NCI-H526 (cell line): ENCODE measurements at regions not wholly inside any gene's neighbourhood (a gene's known extent, or its start where the extent isn't known, plus 50 kb on each side); places are given as distances from the start of the nearest gene placed in this dataset.

ENCODE experiments used
- DNase-seq, 2 experiments: peaks; one replicate each; lab custom pipeline; 2025; lab: John Stamatoyannopoulos, UW

DNA sequence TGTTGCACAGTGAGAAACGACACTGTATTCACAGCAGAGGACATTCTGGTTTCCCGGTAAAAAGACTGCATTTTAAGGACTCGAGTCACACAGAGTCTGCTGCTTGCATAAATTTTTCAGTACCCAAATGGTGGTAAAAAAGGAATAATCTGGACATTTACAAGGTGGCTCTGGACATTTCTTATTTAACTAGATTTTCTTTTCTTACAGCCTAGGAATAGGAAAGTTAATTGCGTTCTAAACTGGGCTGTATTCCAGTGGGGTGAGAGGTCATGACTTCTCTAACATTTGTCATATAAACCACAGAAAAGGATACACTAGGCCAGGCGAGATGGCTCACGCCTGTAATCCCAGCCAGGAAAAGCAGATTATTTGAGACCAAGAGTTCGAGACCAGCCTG, 237.5 kb upstream of the KLF6 start:
- no peak for DNase-seq

DNA sequence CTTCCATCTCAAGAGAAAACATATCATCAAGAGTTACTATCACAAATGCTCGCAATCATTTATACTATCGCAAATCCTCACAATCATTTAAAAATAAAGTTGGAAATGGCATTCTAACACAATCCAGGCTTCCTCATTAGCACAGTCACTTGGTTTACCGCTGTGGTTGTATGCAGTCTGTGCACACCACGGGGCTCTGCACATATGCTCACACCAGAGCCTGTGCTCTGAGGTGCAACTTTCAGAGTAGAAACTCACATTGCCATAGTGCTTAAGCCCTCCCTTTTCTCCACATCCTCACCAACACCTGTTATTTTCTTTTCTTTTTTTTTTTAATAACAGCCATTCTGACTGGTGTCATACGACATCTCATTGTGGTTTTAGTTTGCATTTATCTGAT, 235.6 kb upstream of the KLF6 start:
- DNase-seq = no peak

DNA sequence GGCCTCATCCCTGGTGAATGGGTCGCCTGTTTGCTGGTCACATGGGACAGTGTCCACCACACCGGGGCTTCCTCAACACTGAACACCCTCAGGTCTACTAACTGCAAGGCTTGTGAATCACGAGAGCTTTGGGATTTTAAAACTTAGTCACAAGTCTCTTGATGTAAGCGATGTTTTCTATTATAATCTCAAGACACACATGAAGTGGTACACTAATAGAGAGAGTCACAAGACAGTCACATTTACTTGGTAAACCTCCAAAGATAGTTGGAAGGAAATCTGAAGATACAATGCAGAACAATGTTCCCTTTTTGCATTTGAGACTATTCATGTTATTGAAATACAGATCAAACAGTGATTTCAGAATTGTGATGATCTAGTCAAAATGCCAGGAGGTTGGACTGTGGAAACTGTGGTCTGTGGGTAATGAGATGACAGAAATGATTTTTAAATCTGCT, 233.1 kb upstream of the KLF6 start:
- no peak for DNase-seq

DNA sequence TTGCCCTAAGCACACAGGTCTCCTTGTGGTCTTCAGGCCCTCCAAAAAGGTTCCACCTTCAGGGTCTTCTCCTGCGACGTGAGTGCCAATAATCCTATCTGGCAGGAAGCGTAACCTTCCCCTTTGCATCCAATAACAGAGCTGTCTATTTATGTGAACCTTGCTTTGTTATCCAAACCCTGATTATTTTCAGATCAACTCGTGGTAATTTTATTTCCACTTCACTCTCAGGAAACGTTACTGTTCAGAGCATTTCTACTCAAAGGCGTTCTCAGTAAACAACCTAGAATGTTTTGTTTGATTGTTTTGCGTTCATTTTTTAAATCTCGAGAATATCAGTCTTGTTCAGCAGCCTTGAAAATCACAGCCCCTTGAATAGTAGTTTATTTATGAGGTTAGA, 232.3 kb upstream of the KLF6 start:
- DNase-seq = no peak

DNA sequence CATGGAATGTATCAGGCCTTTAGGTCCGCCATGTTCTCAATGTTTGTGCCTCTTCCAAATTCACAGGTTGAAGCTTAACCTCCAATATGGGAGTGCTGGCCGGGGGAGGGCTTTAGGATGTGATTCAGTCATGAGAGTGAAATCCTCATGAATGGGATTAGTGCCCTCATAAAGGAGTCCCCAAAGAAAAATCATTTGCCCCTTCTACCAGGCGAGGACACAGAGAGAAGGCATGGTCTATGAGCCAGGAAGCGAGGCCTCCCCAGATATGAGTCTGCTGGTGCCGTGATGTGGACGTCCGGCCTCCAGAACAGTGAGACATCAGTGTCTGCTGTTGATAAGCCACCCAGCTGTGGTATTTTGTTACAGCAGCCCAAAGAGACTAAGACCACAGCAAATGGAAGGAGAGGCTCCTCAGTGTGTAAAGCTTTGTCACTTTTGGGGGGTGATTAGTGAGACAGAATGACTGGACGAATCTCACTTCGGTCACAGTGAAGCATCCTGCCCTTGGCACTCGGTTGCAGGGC, 231.3 kb upstream of the KLF6 start:
- DNase-seq = no peak

DNA sequence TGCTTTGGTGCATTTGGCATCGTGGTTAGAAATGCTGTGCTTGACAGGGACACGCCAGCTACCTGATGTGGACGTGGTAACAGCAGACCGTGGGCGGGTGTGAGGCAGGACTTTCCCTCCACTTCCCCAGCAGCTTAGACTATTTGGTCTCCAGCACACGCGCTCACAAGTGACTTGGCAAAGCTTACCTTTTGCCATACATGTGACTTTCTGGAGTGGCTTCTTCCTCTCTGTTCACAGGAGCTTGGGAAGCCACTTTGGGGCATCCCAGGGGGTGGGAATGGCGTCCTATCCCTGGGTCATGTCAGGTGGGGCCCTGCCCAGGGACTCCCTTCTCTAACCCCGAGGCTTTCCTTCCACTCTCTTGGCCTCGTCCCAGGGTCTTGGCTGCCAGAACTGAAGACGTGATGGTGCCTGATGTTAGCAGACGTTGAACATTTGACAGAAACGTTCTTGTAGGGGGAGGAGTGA, 228.7 kb upstream of the KLF6 start:
- DNase-seq = no peak

DNA sequence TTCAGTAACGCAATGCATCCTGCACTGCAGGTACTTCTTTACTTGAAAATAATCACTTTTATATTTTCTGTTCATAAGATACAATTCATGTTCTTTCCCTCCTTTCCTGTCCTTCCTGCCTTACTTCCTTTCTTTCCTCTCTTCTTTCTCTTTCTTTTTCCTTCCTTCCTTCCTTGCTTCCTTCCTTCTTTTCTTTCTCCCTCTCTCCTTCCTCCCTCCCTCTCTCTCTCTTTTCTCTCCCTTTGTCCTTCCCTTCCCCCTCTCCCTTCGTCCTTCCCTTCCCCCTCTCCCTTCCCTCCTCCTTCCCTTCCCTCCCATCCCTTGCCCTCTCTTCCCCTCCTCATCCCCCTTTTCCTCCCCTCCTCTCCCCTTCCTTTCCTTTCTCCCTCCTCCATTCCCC, 227.8 kb upstream of the KLF6 start:
- DNase-seq = no peak

DNA sequence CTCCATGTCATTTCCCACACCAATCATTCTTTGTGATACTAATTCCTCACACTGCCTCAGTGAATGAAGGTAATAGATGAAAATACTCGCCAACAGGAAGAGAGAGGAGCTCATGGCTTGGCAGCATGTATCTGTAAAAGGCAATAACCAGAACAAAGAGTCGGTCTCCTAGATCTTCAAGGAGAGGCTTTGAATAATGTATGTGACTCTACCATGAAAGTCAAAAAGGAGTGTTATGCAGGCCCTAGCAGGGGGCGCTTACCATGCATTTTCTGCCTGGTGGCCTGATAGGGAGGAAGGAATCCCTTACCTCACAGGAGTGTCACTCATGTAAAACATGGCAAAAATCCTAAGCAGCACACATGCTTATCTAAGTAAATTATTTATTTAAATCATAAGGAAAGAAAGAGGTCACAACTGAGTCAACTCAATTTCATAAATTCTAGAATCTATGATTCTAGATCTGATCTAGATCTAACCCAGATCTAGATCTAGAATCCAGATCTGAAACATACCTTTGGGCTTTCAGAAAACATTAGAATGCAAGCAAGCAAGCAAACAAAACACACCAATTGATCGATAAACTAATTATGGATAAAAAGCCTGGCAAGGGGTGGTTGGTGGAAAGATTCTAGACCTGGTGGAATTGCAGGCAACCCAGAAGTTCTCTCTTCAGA, 226.3 kb upstream of the KLF6 start:
- DNase-seq = no peak

DNA sequence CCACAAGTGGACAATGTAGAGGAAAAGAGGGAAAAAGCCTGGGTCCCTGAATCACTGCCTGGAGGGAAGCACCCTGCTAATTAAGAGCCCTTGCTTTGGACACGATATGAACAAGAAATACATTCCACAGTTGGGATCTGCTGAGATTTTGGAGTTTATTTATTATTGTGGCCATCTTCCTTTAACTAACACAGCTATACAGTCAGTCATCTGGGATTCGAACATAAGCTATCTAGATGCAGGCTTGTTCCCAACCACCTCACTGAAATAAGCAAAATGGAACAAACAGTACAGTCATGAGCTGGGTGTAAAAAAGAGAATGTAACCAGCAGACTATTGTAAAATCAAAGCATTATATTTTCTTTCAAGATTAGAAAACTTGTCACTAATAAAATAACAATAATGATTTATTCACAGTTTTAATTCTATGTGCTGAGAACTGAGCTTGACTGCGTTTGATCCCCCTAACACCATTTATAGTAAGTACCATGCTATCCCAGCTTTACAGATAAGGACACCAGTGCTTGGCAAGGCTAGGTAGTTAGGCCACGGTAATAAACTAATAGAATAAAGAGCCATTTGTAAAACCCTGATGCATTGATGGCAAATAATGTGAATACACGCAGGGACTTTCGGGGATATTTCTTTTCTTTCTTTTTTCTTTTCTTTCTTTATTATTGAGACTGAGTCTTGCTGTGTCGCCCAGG, 223.8 kb upstream of the KLF6 start:
- DNase-seq = no peak

DNA sequence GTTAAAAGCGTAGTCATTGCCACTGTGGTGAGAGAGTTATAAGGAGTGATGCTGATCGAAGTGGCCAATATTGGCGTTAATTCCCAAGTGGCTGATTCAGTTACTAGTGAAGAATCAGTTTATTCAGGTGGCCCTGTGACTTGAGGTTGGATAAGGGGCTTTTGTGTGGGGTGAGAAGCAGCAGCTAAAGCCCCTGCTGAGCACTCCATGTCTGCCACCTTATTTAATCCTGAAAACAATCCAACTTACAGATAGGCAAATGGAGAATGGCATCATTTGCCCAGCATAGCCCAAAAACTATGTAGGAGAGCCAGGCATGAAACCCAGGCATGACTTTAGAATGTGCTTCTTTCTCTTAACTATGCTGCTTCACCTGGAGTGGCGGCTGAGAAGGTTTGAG, 222.8 kb upstream of the KLF6 start:
- no peak for DNase-seq

DNA sequence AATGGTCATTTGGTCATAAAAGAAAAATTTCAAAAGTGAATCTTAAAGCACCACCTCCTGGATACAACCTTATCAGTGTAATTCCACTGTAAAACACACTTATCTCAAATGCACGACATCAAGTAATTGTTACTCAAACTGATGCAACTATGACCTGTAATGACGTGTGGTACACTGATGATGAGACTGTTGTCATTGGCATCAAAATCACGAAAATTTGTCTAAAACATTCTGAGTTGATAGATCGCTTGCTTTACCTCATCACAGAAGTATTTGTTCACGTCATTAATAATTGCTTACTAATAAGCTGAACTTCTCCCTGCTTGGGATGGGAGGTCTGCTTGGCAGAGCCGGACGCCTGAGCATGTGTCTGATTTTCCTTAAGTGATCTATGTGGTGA, 221.8 kb upstream of the KLF6 start:
- DNase-seq = no peak

DNA sequence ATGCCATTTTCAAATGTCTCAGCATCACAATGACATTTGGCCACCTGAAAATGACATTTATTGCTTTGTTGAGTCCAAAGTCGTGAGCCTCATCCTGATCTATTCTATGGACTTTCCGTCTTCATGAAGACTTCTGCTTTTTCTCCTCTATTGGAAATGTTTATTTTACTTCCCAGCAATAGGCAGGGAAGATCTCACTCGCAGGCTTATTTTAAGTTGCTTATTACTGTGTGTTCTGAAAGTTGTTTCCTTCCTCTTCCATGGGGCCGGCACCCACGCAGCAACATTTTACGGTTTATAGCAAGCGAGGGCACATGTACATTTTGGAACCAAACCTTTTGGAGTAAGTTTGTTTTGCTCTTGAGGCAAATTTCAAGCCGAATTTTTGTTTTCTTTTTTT, 221.0 kb upstream of the KLF6 start:
- DNase-seq = no peak

DNA sequence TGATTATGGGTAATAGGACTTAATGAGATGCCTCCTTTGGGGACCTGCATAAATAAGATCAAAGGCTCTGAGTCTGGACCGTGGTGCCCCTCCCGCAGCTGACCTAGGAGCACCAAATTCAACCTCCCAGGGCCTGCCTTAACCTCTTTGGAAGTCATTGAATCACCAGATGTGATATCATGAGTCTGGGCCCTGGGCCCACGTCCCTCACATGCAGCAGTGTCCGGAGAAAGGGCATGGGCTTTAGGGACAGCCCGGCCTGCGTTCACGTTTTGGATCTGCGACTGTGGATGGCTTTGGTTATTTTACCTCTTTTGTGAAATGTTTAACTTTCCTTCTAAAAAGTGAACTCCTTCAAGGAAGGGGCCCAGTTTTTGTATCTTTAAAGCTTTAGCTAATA, 220.0 kb upstream of the KLF6 start:
- DNase-seq = no peak

DNA sequence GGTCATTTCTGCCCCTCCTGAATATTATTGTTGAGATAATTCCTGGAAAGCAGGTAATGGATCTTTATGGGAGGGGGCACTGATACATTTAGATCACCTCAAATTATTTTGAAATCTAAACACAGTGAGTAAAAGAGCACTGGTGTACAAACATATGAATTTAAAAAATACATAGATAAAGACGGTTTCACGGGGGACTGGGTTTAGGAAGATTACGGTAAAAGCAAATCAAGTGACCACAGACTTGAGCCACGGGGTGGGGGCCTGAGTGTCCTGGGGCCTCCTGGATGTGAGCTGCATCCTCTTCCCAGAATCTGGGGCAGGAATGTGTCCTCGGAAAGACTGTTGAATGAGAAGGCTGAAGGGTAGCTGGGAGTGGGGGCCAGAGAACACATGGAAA, 219.1 kb upstream of the KLF6 start:
- DNase-seq = no peak

DNA sequence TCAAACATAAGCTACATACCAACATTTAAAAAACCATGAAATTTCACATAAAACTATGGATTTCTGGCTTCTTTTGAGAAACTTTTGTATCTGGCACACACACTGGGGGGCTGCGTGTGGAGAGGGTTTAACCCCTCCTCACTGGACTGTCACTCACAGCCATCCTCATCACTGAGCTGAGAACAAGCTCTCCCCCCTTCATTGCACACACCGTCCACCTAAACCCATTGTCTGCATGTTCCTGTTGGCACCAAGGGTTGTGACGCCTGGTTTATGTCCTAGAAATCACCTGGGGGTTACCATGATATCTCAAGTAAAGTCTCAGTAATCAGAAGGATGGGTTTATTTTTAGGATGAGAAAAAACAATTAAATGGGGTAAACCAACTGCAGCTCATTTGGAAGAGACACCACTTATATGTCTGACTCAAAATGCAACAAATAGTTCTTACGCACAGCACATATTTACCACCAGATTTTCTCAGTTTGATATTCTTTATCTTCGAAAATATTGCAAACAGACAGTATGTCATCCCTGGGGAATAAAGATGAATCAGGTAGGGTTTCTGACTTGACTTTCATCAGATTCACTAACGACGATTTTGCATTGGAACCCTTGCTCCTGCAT, 218.5 kb upstream of the KLF6 start:
- no peak for DNase-seq

DNA sequence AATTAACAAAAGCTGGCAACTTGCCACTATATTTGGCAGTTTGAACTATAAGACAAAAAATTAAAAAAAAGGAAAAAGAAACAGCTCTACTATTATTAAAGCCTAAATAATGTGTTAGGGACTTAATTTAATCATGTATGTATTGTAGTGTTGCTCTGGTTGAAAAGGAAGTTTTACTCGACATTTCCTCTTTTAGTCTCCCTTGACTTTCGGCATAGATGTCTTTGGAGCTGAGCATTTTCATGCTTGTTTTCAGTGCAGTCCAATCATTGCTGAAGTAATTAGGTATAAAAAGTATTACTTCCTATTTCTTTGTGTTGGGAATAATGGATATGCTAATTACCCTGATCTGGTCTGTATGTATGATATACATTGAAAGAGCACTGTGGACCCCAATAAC, 216.8 kb upstream of the KLF6 start:
- DNase-seq = no peak

DNA sequence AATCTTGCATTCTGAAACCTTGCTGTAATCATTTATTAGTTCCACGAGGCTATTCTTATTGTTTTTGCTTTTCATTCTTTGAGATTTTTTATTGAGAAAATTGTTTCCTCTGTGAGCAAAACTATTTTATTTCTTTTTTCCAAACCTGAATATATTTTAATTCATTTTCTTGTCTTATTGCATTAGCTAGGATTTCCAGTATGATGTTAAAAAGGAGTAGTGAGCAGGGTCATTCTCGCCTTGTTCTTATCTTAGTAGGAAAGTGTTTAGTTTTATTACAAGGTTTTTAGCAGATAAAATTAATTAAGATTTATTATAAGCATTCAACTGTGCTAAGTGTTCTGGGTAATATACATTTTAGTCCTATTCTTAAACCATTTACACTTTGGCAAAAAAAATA, 214.6 kb upstream of the KLF6 start:
- no peak for DNase-seq

DNA sequence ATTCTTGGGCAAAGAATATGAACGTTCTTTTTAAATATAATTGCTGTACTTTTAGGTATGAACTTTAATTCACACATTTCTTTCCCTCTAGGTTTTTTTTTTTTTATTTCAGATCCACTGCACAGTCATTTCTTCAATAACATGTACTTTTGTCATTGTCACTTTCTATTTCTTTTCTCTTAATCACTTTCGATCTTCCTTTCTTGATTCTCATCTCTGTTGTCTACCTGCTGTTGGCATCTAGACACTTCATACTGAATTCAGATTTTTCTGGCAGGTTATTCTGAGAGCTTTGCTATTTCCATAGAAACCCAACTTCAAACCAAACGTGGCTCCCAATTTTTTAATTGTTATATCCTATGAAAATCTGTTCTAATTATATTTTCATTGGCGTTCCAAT, 211.7 kb upstream of the KLF6 start:
- no peak for DNase-seq

DNA sequence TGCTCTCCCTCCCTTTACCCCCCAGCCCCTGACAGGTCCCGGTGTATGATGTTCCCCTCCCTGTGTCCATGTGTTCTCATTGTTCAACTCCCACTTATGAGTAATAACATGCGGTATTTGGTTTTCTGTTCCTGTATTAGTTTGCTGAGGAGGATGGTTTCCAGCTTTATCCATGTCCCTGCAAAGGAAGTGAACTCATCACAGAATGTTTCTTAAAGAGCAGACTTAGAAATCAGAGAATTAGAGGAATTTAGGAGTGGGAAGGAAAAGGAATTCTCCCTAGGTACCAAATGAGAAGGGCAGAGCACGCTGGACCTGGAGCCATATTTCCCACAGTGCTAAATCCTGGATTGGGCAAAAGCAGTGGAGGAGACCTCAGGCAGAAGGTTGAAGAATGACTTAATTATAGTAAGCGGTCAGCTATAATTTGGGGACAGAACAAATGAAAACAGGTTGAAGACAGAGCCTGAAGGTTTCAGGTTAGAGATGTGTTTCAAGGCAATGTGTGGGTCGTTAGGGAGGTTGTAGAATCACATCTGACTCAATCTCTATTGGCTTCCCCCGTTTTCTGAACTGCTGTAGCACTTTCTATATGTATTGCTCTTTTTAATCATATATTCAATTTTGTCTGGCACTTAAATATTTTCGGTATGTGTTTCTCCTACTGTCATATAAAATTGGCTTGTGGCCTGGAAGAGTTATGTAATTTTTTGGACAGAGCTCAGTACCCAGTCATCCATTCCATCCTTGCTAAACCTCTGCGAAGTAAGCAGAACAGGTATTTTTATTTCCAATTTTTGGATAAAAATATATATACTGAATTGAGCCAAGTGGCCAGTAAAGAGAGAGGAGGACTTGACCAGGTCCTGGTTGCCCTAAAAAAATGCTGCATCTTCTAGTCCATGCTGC, 210.5 kb upstream of the KLF6 start:
- no peak for DNase-seq

DNA sequence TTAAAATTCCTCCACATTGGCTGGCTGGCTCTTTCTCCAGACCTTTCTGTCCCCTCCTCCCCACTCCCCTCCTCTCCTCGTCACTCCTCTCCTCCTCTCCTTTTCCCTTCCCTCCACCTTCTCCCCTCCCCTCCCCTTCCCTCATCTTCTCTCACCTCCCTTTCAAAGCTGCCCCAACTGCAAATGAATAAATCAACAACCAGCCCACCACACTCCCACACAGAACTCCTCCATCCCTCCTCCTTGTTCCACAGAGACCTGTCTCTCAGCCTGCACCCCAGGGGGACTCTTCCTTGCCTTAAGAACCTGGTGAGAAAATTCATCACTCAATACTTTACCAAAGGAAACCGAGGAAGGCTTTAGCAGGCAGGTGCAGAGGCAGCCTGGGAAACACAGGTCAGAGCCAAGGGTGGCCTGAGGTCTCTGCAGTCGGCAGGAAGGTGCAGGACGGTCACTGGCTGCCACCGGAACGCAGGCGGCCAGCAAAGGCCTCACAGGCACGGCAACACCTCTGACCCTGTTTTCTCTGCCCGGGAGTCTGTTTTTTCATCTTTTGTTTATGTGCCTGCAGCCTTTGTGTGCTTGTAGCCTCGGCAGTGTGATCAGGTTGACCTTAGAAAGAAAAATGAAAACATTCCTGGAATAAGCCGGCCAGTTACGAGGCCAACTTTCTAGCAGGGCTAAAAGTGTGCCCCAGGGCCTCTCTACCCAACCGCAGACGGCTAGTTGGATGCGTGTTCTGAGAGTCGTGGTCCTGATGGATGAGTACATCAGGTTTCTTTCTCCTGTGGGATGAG, 207.6 kb upstream of the KLF6 start:
- DNase-seq = no peak

DNA sequence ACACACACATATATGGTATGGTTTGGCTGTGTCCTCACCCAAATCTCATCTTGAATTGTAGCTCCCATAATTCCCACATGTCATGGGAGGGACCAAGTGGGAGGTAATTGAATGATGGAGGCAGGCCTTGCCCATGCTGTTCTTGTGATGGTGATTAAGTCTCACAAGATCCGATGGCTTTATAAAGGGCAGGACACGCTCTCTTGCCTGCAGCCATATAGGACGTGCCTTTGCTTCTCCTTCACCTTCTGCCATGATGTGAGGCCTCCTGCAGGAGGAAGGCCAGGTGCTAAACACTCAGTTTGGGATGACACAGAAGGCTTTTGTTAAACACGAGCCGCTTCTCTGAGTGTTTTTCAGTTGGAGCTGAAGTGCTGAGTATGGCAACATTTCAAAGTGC, 205.3 kb upstream of the KLF6 start:
- no peak for DNase-seq
